A549 (cell line): ENCODE measurements at regions not wholly inside any gene's neighbourhood (a gene's known extent, or its start where the extent isn't known, plus 50 kb on each side); places are given as distances from the start of the nearest gene placed in this dataset.

ENCODE experiments used
- ATAC-seq, 2 experiments: fragments of 200-7000 bp in 1 of 2; fragments of >200 bp in 1 of 2; cut with Nextera tagmentation in 1 of 2; cut with Tn5 transposase in 1 of 2; 3 replicates each; pipeline versions ENCODE4 v1.8.0 to v1.9.1; 2018 to 2020; ENCODE audit warnings: mild to moderate bottlenecking in 1 of 2, moderate library complexity in 1 of 2
- CTCF ChIA-PET: fragments of 300-600 bp; sonication (Branson Sonifier 250); formaldehyde crosslinking; extraction: SDS; loops from one replicate; lab custom pipeline; 2021; ENCODE audit warnings: antibody characterized with exemption, inconsistent platforms; lab: Yijun Ruan, JAX
- POLR2A ChIA-PET: fragments of 350-600 bp; formaldehyde crosslinking; extraction: SDS; loops from one replicate; lab custom pipeline; 2021; ENCODE audit warnings: antibody characterized with exemption, inconsistent platforms; lab: Yijun Ruan, JAX
- DNase-seq, 2 experiments: peaks; one replicate each; pipeline versions ENCODE4 v3.0.0 to v3.0.0-alpha.2; 2011 to 2016; ENCODE audit warnings: low read depth in 1 of 2, low spot score in 1 of 2
- FAIRE-seq: peaks from 2 replicates; lab custom pipeline; 2011; peaks lifted over from hg19 to GRCh38; lab: Jason Lieb, UNC
- H3K27ac ChIP-seq, 2 experiments: fragments of >200 bp; sonication (Bioruptor Twin); formaldehyde crosslinking; 3 replicates each; pipeline ENCODE4 v1.5.1; 2016 to 2017
- H3K4me1 ChIP-seq: fragments of >200 bp; sonication (Bioruptor Twin); formaldehyde crosslinking; 3 replicates; pipeline ENCODE4 v1.6.1; 2016
- H3K4me2 ChIP-seq: fragments of >200 bp; sonication (Bioruptor Twin); formaldehyde crosslinking; 3 replicates; pipeline ENCODE4 v1.6.1; 2016
- H3K4me3 ChIP-seq: fragments of >200 bp; sonication (Bioruptor Twin); formaldehyde crosslinking; 3 replicates; pipeline ENCODE4 v1.5.1; 2016
- H3K9me3 ChIP-seq: fragments of >200 bp; sonication (Bioruptor Twin); formaldehyde crosslinking; 3 replicates; pipeline ENCODE4 v1.6.1; 2016
- ATOH8 ChIP-seq: fragments of 250-450 bp; sonication (Bioruptor Pico); IDR thresholded peaks from 2 replicates; pipeline ENCODE4 v1.5.0; 2020; ENCODE audit warnings: low read depth, mild to moderate bottlenecking, moderate library complexity
- BCL3 ChIP-seq: fragments of >200 bp; sonication (Bioruptor Twin); formaldehyde crosslinking; IDR thresholded peaks from 3 replicates; pipeline ENCODE4 v1.6.1; 2016
- BHLHE40 ChIP-seq: IDR thresholded peaks from 2 replicates; pipeline ENCODE4 v1.6.1; 2012; ENCODE audit warnings: low read depth, low read length, inconsistent platforms
- CBX2 ChIP-seq: fragments of 200-600 bp; sonication (generic); IDR thresholded peaks from 2 replicates; pipeline ENCODE4 v1.6.1; 2016; ENCODE audit warnings: low read depth, mild to moderate bottlenecking, borderline replicate concordance
- CHD4 ChIP-seq: fragments of 200-600 bp; sonication (generic); IDR thresholded peaks from 2 replicates; pipeline ENCODE4 v1.6.1; 2016; ENCODE audit warnings: antibody characterized with exemption, mild to moderate bottlenecking, borderline replicate concordance
- CTCF ChIP-seq: fragments of >200 bp; sonication (Bioruptor Twin); formaldehyde crosslinking; IDR thresholded peaks from 3 replicates; pipeline ENCODE4 v1.5.1; 2016
- EHMT2 ChIP-seq: fragments of 200-600 bp; sonication (generic); IDR thresholded peaks from 2 replicates; pipeline ENCODE4 v1.6.1; 2016; ENCODE audit warnings: antibody characterized with exemption, low read depth, mild to moderate bottlenecking, moderate library complexity
- ESRRA ChIP-seq: fragments of 150-350 bp; IDR thresholded peaks from 2 replicates; pipeline ENCODE4 v1.6.1; 2014; ENCODE audit warnings: mild to moderate bottlenecking, low read length, borderline replicate concordance
- HEYL ChIP-seq: fragments of 250-450 bp; sonication (Bioruptor Pico); IDR thresholded peaks from 2 replicates; pipeline ENCODE4 v1.8.0; 2021; ENCODE audit warnings: mild to moderate bottlenecking, moderate library complexity
- HMGXB4 ChIP-seq: fragments of 250-450 bp; sonication (Bioruptor Pico); IDR thresholded peaks from 2 replicates; pipeline ENCODE4 v1.5.0; 2021; ENCODE audit warnings: mild to moderate bottlenecking, moderate library complexity, borderline replicate concordance
- JUNB ChIP-seq: fragments of >200 bp; sonication (Bioruptor Twin); formaldehyde crosslinking; IDR thresholded peaks from 2 replicates; pipeline ENCODE4 v1.6.1; 2016
- KDM1A ChIP-seq: fragments of 200-600 bp; sonication (generic); IDR thresholded peaks from 2 replicates; pipeline ENCODE4 v1.6.1; 2016; ENCODE audit warnings: low read depth, mild to moderate bottlenecking
- MAZ ChIP-seq: fragments of 150-350 bp; IDR thresholded peaks from 2 replicates; pipeline ENCODE4 v1.6.1; 2014; ENCODE audit warnings: antibody characterized with exemption, low read depth, low read length, borderline replicate concordance
- MYC ChIP-seq: IDR thresholded peaks from 2 replicates; pipeline ENCODE4 v1.6.1; 2012; ENCODE audit warnings: mild to moderate bottlenecking, inconsistent platforms, low read length, improper control_type of control experiment, borderline replicate concordance
- NFE2L2 ChIP-seq: fragments of 150-350 bp; conservative IDR thresholded peaks from 2 replicates; pipeline ENCODE4 v1.6.1; 2014; ENCODE audit warnings: low read length
- PHF8 ChIP-seq: fragments of 200-600 bp; sonication (generic); IDR thresholded peaks from 2 replicates; pipeline ENCODE4 v1.6.1; 2016; ENCODE audit warnings: low read depth, mild to moderate bottlenecking, antibody characterized with exemption, moderate library complexity, borderline replicate concordance
- RCOR1 ChIP-seq: fragments of 150-350 bp; IDR thresholded peaks from 2 replicates; pipeline ENCODE4 v1.6.1; 2014; ENCODE audit warnings: antibody characterized with exemption, low read length, low read depth
- REST ChIP-seq: fragments of 200-600 bp; sonication (generic); IDR thresholded peaks from 2 replicates; pipeline ENCODE4 v1.6.1; 2016; ENCODE audit warnings: antibody characterized with exemption, mild to moderate bottlenecking, moderate library complexity
- RNF2 ChIP-seq: fragments of 200-600 bp; sonication (generic); IDR thresholded peaks from 2 replicates; pipeline ENCODE4 v1.6.1; 2016; ENCODE audit warnings: low read depth, mild to moderate bottlenecking, antibody characterized with exemption, moderate library complexity, borderline replicate concordance
- WGBS: methylation state at CpG from one replicate; pipeline ENCODE4 v1.1.6; 2017; ENCODE audit errors: missing lambda C conversion rate; 5-methylcytosine and 5-hydroxymethylcytosine counted together

GRCh38 chr1:22373252-22373651 is 78.4 kb upstream of the ZBTB40 start:
- H3K4me1 ChIP-seq, result no peaks in the 10 kb centered on the region
- CTCF ChIA-PET, result interaction anchor here (0.8 to 1.0 kb wide), 2 partner anchors 43 to 56 kb away, joined by 3 read pairs; no protein-coding TSS in a partner anchor
- FAIRE-seq, result no peak

GRCh38 chr1:22374001-22374400 is 77.7 kb upstream of the ZBTB40 start:
- H3K4me1 ChIP-seq, result no peaks in the 10 kb centered on the region
- no peaks in the 10 kb centered on the region for H3K9me3 ChIP-seq
- 64% methylated on average over 1 of the region's 1 CpG for WGBS
- ATAC-seq (no peak), DNase-seq (no peak), FAIRE-seq (no peak)
- H3K4me2 ChIP-seq, result no peak overlapping the region
- CTCF ChIA-PET, result interaction anchor here (1.2 kb wide), 1 partner anchor 43 kb away, joined by 6 read pairs; no protein-coding TSS in a partner anchor
- TF ChIP-seq CBX2 (no peak), NFE2L2 (no peak), ESRRA (no peak), HEYL (CRISPR knock-in tag) (no peak)
- no peak overlapping the region for H3K27ac ChIP-seq
- no peak overlapping the region for H3K4me3 ChIP-seq
- POLR2A ChIA-PET, result no interaction called here

More at GRCh38 chr1:22373252-22373651, 78.4 kb upstream of the ZBTB40 start:
- no peak for DNase-seq
- Histone ChIP-seq H3K4me2 (no peak overlapping the region), H3K9me3 (no peaks in the 10 kb centered on the region), H3K4me3 (no peak overlapping the region), H3K27ac (no peak overlapping the region)
- no peak for ATAC-seq
- TF ChIP-seq ATOH8 (CRISPR knock-in tag) (no peak), RCOR1 (no peak), HMGXB4 (CRISPR knock-in tag) (no peak)
- POLR2A ChIA-PET, result no interaction called here

- 61% methylated on average over 7 of the region's 9 CpGs for WGBS
- POLR2A ChIA-PET, result no interaction called here
Observed at GRCh38 chr1:22375601-22376000, 76.0 kb upstream of the ZBTB40 start.

GRCh38 chr1:22376001-22376400 is 75.7 kb upstream of the ZBTB40 start:
- ATAC-seq (no peak), FAIRE-seq (no peak), DNase-seq (no peak)
- H3K4me3 ChIP-seq, result no peak overlapping the region
- ChIA-PET CTCF (interaction anchor here (1.0 kb wide), 1 partner anchor 41 kb away, joined by 3 read pairs; no protein-coding TSS in a partner anchor), POLR2A (no interaction called here)
- WGBS, result 67% methylated on average over 4 of the region's 5 CpGs
- no peak overlapping the region for H3K4me2 ChIP-seq
- H3K9me3 ChIP-seq, result no peaks in the 10 kb centered on the region
- H3K4me1 ChIP-seq, result no peaks in the 10 kb centered on the region; the same call in 2 of the 3 replicates
- H3K27ac ChIP-seq, result no peak overlapping the region
- TF ChIP-seq HMGXB4 (CRISPR knock-in tag) (no peak), CTCF (no peak), REST (no peak), RCOR1 (no peak), PHF8 (no peak)

More at GRCh38 chr1:22375601-22376000, 76.0 kb upstream of the ZBTB40 start:
- no peak overlapping the region for H3K27ac ChIP-seq
- DNase-seq, result no peak
- H3K9me3 ChIP-seq, result no peaks in the 10 kb centered on the region
- CTCF ChIA-PET, result interaction anchor here (1.0 kb wide), 1 partner anchor 42 kb away, joined by 3 read pairs; no protein-coding TSS in a partner anchor
- no peak overlapping the region for H3K4me3 ChIP-seq
- H3K4me1 ChIP-seq, result no peaks in the 10 kb centered on the region; the same call in 2 of the 3 replicates
- TF ChIP-seq BCL3 (no peak), JUNB (no peak), CHD4 (no peak), HEYL (CRISPR knock-in tag) (no peak), MYC (no peak), KDM1A (no peak), RNF2 (no peak), EHMT2 (no peak), MAZ (no peak), BHLHE40 (no peak)
- no peak overlapping the region for H3K4me2 ChIP-seq
- FAIRE-seq, result no peak
- no peak for ATAC-seq
